NCI-H345 (cell line): ENCODE measurements at regions not wholly inside any gene's neighbourhood (a gene's known extent, or its start where the extent isn't known, plus 50 kb on each side); places are given as distances from the start of the nearest gene placed in this dataset.

Experiments used
- DNase-seq: peaks from one replicate; lab custom pipeline; 2025; lab: John Stamatoyannopoulos, UW

DNA sequence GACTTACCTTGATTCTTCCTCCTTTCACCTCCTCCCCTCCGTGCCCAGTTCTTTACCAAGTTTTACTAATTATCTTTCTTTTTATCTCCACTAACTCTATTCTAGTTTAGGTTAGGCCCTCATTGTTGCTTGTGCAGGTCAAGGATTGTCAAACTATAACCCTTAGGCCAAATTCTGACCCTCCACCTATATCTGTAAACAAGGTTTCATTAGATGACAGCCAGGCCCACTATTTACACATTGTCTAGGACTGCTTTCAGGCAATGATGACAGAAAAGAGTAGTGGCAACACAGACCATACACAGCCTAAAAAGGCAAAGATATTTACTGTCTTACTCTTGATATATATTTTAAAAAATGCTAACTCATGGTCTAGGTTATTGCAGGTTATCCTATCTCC lies 212.0 kb downstream of the RAD51AP2 start:
- DNase-seq = no peak

DNA sequence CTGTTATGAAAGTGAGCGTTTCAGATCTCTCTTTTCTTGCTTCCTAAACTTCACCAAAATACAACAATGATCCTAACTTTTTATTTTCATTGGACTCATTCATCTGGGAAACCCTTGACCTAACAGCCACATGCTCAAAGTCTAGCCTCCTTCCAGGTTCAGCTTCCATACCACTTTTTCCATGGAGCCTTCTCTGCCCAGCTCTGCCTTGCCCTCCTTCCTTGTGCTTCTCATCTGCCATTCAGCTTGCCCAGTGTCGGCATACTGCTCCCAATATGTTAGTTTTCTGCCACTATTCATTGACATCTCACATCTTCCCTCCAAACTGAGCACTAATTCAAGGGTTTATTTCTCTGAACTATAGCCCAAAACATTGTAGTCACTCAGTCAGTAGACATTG lies 214.7 kb downstream of the RAD51AP2 start:
- no peak for DNase-seq

- no peak for DNase-seq
Observed at GRCh38 chr2:17303054-17303453, 215.2 kb downstream of the RAD51AP2 start.

GRCh38 chr2:17302281-17302680 lies 216.0 kb downstream of the RAD51AP2 start:
- DNase-seq = no peak

DNA sequence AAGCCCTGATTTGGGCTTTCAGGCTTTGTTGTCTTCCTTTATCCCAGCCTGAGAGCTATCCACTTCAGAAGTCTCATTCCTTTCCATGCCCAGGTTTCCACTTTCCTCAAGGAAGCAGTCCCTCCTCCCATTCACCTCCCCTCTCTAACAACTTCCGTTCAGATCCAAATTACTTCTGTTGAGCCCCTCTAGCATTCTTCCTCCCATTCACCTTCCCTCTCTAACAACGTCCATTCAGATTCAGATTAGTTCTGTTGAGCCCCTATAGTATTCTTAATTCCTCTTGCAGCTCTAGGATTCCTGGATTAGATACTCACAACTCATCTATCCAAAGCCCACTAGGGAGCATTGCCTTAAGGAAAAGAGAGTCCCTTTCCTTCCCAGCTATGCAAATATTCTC lies 216.8 kb downstream of the RAD51AP2 start:
- no peak for DNase-seq

GRCh38 chr2:17299891-17300540 lies 218.2 kb downstream of the RAD51AP2 start:
- DNase-seq = no peak

DNA sequence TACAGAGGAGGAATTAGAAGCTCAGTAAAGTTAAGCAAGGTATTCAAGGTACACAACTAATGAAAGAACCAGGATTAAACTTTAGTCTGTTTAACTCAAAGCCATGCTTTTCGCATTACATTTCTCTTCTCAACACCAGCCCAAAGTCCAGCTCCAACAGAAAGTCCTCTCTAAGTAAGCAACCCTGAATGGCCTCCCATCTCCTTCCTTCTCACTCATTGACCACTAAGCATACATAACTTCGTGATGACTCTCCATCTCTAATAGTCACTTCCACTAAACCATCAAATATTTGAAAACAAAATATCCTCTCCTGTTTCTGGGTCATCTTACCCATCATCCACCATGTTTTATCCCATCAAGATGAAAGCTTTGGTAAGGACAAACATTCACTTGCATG lies 219.8 kb downstream of the RAD51AP2 start:
- no peak for DNase-seq

DNA sequence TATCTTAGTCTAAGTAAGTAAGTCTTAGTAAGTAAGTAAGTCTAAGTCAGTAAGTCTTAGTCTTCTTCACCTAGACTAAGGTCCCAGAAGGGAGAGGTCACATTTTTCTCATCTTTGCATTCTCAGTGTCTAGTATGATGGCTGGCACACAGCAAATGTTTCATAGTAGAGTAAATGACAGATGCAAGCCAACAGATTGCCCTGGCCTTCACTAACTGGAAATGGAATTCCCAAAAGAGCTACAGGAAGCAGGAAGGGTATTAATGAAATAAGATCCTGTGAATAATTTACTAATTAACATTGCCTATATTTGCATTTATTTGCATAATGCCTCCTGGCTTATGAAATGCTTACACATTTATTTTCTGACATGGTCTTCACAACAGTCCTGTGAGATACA lies 221.6 kb downstream of the RAD51AP2 start:
- DNase-seq = no peak

DNA sequence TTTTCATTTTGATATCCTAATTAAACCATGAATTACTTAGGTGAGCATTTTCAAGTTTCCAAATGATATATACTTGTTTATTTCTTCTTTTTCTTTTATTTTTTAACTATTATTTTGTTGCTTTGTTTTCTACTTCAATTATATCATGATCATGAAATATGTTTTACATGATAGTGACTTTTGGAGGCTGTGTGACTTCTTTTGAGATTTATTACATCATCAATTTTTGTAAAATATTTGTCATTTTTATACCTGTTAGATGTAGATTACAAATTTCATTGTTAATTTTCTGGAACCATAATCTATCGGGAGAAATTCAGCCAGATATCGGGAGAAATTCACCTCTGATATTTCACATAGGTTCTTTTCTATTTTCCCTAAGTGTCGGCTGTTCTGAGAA lies 228.6 kb downstream of the RAD51AP2 start:
- no peak for DNase-seq

DNA sequence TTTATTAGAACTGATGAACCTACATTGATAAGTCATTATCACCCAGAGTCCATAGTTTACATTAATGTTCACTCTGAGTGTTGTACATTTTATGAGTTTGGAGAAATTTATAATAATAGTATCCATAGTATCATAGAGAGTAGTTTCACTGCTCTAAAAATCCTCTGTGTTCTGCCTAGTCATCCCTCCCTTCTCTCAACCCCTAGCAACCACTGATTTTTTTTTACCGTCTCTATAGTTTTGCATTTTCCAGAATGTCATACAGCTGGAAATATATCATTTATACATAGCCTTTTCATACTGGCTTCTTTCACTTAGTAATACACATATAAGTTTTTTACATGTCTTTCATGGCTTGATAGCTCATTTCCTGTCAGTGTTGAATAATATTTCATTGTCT lies 231.1 kb downstream of the RAD51AP2 start:
- DNase-seq = no peak

DNA sequence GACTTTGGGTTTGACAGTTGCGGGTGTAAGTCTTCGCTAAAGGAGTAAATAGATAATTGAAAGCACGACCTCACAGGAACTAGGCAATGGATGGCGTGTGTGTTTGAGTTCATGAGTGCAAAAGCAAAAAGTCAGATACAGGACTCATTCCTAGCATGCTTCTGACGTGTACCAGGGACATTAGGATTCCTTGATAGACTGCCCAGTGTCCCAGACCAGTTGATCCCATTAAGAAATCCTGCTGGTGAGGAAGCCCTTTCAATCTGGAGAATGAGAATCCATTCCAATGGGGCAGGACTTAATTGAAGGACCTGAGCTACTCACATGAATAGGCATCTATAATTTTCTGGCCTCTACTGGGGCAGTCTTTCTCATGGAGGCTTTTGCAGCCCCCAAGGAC lies 235.4 kb downstream of the RAD51AP2 start:
- DNase-seq = no peak

GRCh38 chr2:17282245-17282644 lies 236.0 kb downstream of the RAD51AP2 start:
- no peak for DNase-seq

DNA sequence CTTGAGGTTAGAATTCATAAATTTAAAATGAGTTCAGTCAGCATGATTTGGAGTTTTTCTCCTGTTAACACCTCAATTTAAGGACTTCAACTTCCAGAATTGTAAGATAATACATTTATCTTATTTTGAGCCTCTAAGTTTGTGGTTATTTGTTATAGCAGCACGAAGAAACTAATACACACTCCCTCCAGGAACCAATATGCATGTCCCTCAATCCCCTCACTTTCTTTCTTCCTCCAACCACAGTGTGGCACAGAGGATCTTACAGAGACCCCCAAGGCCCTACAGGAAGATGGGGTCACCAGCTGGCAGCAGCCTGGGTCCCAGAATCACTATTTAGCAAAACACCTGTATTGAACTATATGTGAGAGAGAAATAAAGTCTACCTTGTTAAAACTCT lies 242.0 kb downstream of the RAD51AP2 start:
- DNase-seq = no peak

DNA sequence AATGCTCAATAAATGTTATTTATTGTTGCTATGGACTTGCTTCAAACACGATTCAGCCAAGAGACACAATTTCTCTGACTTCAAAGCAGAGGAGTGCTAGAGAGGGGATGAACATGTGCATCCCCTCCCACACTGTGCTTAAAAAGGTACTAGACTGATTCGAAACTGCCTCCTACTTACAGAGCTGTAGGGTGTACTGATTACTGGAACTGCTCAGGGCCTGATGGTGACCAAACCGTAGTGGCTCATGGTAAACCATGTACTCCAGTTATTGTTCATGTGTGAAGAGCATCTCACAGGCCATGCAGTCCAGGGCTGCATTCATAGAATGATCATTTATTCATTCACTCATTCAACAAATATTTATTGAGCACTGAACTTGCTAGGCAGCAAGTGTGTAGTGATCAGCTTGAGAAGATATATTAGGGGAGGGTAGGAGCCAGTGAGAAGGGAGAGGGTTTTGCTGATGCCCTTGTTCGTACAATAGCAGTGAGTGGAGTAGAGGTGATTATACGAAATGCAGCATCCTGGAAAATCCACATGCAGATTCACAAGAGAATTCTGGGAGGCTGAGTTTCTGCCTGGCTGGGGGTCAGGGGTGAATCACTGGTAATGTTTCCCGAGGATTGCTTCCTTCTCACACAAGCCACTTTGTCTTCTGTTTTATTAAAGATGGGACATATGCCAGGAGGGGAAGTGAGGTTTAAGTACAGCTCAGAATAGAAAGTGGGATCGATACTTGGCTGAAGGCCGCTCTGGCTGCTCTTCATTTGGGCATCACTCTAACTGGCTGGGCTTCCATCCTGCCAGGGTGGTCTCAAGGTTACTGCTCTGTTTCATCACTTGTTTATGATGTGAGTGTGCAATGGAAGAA lies 245.4 kb downstream of the RAD51AP2 start:
- no peak for DNase-seq

GRCh38 chr2:17272170-17272569 lies 246.1 kb downstream of the RAD51AP2 start:
- DNase-seq = no peak

DNA sequence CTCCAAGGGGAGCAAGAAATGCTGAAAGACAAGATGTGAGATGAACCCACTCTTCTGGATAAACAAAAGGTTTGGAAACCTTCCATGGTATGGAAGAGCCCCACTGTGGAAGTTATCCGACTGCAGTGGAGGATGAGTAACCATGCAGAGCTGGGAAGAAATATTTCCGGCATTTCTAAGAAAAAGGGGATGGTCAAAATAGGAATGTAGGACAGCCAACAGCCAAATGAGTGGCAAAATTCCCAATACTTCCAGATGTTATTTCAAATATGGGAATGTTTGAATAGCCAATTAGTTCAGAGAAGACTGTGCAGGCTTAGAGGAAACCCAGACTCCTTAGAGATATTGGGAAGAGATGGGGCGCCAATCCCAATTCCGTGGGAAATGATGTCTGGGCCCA lies 246.8 kb downstream of the RAD51AP2 start:
- DNase-seq = no peak

DNA sequence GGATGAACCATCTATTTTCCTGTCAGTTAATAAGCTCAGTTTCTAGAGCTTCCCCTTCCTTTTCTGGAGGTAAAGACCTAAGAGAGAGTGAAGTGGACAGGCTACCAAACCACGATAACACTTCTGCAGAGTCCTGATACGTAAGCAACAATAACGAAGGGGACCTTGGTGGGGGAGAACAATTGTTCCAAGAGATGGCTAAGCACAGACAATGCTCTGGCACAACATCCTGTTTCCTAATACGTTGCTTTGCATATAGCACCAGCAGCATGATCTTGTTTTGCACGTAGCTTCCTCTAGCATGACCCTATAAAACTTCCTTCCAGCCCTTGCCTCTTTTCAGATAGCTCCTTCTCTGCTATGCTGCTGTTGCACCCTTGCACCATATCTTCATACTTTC lies 247.3 kb downstream of the RAD51AP2 start:
- DNase-seq = no peak

- no peak for DNase-seq
Observed at GRCh38 chr2:17263570-17263968, 254.7 kb downstream of the RAD51AP2 start.

DNA sequence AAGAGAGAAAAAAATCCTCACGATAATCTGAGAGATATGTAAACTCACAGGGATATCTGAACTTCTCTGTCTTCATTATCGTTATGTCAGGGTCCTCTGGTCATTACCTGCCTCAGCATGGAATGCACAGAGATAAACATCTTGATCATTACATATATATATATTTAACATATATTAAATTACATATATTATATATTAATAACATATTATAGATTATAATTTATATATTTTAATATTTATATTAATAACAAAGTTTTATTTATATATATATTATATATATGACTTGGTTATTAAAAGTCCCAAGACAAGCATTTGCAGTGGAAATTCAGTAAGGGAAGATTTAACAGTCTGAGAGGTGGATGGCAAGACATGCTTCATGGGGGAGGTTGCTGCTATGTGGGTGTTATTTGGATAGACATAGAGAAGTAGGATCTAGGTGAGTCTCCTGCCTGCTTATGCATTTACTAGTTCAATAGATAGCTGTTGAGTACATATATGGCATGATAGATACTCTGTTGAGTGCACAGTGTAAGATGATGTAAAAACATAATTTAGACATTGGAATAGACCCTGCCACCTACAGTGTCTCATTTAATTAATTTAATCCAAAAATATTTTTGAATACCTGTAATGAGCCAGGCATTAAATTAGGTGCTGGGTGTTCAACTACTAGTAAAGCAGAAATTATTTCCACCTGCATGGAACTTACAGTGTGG lies 255.2 kb downstream of the RAD51AP2 start:
- DNase-seq = no peak

GRCh38 chr2:17259613-17260012 lies 258.6 kb downstream of the RAD51AP2 start:
- no peak for DNase-seq

DNA sequence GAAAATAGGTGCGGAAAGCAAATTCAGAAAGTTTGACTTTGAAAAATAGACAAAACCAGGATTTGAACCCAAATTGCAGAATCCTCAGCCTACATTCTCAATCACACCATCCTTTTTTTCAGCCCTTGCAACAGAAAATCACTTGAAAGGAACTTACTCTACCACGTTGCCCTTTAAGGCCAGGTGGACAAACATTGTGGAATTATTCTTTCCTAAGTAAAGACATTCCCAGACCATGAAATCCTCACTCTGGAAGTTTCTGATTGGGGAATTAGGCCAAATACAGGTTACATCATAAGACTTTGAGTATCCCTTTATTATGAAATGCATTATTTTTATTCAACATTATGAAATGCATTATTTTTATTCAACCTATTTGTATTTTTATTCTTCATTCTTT lies 259.4 kb downstream of the RAD51AP2 start:
- no peak for DNase-seq

GRCh38 chr2:17257189-17257909 lies 260.9 kb downstream of the RAD51AP2 start:
- DNase-seq = no peak
